GM12891 (cell line): ENCODE measurements at regions not wholly inside any gene's neighbourhood (a gene's known extent, or its start where the extent isn't known, plus 50 kb on each side); places are given as distances from the start of the nearest gene placed in this dataset.

Experiments
- POLR2A ChIP-seq: IDR thresholded peaks from 2 replicates; pipeline ENCODE4 v1.6.1; 2011; ENCODE audit warnings: low read depth, low read length, control low read depth
- POLR2AphosphoS5 ChIP-seq: IDR thresholded peaks from 2 replicates; pipeline ENCODE4 v1.6.1; 2011; ENCODE audit warnings: low read depth, low read length, control low read depth
- POU2F2 ChIP-seq: IDR thresholded peaks from 2 replicates; pipeline ENCODE4 v1.6.1; 2011; ENCODE audit warnings: low read depth, mild to moderate bottlenecking, control low read depth, low read length, moderate library complexity

DNA sequence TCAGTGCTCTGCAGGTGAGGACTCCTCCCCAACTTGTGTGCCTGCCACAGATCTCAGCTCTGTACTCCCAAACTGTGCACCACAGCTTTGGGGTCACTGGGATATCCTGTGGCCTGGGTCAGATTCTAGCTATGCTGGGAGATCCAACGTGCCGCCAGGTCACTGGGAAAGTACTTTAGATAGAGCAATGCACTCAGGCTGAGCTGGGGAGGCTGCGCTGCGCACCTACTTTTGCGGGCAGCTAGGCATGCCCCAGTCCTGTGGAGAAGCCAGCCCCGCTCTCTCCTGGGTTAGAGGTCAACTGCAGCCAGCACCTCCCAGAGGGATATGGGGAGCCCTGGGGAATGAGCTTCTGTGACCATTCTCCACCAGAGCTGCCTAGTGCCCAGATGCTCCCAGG lies 552.1 kb upstream of the CDH9 start:
- TF ChIP-seq POLR2AphosphoS5 (no peak), POU2F2 (no peak), POLR2A (no peak)
